CD4-positive, alpha-beta T cell treated with Interleukin-17A for 1 hour (primary cell): ENCODE measurements at regions not wholly inside any gene's neighbourhood (a gene's known extent, or its start where the extent isn't known, plus 50 kb on each side); places are given as distances from the start of the nearest gene placed in this dataset.

Experiments
- DNase-seq: peaks from one replicate; pipeline ENCODE4 v3.0.0-alpha.2; 2020

DNA sequence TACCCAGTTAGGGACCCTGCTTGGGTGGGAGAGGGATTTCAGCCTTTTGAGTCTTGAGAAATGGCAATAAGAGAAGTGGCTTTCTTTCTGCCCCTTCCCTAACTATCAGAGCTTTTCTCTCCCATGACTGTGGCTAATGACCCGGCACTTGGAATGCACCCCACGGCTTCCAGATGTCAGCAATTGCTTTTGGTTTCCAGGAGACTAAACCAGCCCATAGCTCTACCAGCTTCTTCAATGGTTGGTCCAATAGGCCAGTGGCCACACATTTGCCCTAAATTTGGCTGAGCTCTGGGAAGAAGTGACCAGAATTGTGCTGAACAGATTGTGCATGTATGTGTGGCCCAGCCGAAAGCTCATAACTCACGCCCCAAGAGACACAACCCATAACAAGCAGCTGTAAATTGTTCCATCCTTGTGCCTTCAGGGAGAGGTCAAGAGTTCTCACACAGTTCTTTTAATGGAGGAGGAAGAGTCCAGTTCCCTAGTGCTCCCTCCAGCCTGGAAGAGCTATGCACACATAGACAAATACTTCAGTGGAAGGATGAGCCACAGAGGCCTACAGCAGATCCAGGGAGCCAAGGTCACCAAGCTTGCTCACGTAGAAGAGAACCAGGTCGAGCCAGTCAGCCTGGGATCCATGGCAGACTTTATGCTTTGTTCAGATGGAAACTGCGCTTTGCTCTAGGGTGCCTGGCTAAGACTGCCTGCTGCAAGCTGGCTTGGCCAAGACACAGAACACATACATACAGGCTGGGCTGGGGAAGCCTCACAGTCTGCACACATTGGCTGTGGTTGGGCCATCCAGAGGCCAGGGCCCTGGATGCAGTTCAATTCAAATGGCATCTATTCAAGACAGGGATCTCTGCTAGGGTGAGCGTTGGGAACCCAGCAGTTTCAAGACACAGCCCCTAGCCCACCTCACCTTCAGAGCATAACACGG is 131.8 kb upstream of the HABP2 start:
- DNase-seq, result no peak

DNA sequence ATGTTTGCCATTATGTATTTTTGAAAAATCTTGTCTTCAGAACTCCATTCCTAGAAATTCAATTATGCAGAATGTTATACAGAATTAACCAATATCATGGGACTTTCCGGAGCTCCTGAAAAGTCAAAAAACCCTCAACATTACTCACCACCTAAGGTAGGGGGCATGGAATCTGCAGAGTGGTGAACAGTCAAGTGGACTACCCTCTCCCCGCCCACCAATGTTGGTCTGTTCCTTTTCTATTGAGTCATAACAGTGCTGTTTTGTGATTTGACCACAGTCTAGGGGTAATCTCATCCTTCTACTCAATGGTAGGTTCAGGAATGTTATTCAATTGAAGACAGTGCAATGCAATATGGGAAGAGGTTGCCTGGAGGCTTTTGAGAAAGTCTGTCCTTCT is 130.5 kb upstream of the HABP2 start:
- no peak for DNase-seq

- no peak for DNase-seq
These were observed 128.7 kb upstream of the HABP2 start for GRCh38 chr10:113423981-113424721.

- no peak for DNase-seq
These were observed 127.8 kb upstream of the HABP2 start for GRCh38 chr10:113425008-113425407.

DNA sequence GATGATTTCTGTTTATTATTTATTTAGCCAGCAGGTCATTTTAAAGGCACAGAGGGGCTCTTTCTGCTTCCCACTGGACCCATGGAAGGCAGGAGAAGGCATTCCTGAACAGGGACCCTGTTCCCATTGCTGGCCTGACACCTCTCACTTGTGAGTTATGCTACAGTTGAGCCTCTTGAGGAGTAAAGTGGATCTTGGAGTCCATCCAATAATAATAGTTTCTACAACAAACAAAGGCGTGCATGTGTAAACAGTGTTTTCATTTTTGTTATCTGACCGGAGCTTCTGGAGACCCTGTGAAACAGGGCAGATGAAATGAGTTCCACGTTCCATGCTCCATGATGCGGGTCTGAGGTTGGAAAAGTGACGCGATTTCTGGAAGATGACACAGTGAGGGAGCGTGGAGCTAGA is 127.3 kb upstream of the HABP2 start:
- no peak for DNase-seq

DNA sequence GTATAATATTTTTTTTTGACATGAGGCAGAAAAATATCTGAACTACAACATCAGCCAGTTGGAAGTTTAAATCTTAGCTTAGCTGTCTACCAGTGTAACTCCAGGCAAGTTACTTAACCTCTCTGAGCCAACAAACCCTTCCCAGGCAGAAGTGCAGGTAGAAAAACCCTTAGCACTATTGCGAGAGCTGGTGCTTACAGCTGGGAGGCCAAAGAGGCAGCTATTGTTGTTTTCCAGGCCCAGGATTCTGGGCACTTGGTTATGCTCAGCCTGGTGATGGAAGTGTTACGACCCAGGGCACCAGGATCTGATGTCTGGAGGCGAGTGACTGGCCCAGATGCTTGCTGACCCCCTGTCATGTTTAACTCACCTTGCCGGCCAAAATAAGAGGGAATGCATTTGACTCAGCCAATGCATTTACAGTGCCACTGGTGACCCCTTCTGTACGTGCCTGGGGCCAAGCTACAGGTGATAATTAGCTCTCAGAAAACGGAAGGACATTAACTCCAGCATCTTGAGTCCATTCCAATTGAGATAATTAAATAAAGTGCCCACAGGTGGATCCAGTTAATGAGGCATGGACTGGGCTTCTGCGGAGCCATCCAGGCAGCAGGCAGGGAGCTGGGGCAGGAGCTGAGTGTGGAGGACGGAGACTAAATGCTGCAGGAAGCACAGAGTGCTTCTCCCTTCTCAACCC is 126.5 kb upstream of the HABP2 start:
- DNase-seq, result no peak

- no peak for DNase-seq
These were observed 125.6 kb upstream of the HABP2 start for GRCh38 chr10:113427236-113427735.

GRCh38 chr10:113427811-113428558 is 124.9 kb upstream of the HABP2 start:
- no peak for DNase-seq

- DNase-seq, result no peak
These were observed 122.0 kb upstream of the HABP2 start for GRCh38 chr10:113430634-113431397.

- DNase-seq, result no peak
These were observed 121.3 kb upstream of the HABP2 start for GRCh38 chr10:113431398-113432160.

GRCh38 chr10:113433711-113434110 is 119.1 kb upstream of the HABP2 start:
- DNase-seq, result no peak

DNA sequence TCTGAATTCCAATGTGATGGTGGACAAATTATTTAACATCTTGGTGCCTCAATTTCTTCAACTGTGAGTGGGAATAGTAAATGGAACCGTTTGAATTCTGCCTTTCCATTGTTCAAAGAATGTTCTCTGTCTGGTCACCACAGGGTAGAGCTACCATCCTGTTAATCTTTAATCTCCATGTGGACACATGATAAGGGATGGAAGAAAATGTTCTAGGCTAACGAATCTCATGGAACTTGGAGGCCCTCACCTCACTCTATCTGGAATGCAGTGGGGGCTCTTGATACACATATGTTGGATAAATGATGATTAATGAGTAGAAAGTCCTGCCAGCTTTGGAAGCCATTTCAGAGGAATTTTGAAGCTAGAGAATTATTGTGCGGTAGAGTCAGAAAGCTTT is 118.5 kb upstream of the HABP2 start:
- no peak for DNase-seq

DNA sequence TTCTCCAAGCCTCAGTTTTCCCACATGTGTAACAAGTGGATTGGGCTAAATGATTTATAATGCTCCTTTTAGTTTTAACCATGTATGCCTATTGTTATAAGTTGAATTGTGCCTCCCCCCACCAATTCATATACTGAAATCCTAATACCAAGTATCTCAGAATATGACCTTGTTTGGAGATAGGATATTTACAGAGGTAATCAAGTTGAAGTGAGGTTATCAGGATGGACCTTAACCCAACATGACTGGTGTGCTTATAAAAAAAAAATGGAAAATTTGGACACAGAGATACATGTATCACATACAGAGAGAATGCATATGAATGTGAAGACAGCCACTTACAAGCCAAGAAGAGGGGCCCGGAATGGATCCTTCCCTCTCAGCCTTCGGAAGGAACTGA is 117.9 kb upstream of the HABP2 start:
- no peak for DNase-seq

GRCh38 chr10:113435881-113436280 is 117.0 kb upstream of the HABP2 start:
- no peak for DNase-seq

- no peak for DNase-seq
These were observed 116.0 kb upstream of the HABP2 start for GRCh38 chr10:113436851-113437250.

GRCh38 chr10:113438652-113439051 is 114.2 kb upstream of the HABP2 start:
- DNase-seq, result no peak

GRCh38 chr10:113441220-113441619 is 111.6 kb upstream of the HABP2 start:
- DNase-seq, result no peak

DNA sequence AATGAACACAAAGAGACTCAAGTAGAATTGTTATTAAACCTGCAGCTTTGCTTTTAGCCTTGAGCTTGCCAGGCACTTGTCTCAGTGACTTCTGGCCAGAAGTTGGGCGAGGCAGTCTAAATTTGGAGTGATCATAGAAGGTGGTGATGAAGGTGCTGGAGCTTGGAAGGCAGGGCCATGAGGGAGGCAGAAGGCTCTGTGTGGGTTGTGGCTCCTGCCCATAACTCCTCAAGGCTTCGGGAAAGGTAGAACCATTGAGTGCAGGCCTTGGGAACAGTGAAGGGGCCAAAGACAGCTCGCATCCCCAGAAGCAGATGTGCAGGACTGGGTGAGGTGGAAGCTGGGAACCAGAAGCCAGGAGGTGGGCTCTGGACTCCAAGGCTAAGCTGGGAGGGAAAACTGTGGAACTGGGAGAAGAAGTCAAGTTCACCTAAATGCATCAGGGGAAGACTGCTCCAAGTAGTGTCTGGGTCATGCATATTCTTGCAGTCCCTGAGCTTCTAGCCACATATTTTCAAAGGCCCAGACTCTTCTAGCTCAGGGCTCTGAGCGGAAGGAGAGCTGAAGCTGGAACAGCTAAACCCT is 111.1 kb upstream of the HABP2 start:
- no peak for DNase-seq

GRCh38 chr10:113442336-113442735 is 110.5 kb upstream of the HABP2 start:
- no peak for DNase-seq

GRCh38 chr10:113443141-113443925 is 109.5 kb upstream of the HABP2 start:
- no peak for DNase-seq
